ENCODE measurements at regions not wholly inside any gene's neighbourhood (a gene's known extent, or its start where the extent isn't known, plus 50 kb on each side); places are given as distances from the start of the nearest gene placed in this dataset.

DNA sequence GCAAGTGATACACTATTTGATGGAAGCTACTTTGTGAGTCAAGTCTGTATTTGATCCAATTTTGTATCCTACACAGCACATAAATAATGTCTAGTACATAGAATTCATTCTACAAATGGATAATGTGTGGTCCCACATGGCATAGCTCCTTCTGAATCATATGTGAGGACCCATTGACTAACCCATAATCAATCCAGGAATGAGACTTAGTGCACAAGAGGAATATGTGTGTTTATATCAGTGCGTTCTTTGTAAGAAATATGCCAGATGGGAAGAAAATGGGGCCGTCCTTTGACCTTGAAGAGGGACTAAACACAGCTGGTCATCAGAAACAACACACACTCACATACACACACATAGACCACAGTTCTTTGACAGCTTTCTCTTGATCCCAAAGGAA, 282.7 kb upstream of the SEMA6D start:
- TF ChIP-seq, protein P1, sequence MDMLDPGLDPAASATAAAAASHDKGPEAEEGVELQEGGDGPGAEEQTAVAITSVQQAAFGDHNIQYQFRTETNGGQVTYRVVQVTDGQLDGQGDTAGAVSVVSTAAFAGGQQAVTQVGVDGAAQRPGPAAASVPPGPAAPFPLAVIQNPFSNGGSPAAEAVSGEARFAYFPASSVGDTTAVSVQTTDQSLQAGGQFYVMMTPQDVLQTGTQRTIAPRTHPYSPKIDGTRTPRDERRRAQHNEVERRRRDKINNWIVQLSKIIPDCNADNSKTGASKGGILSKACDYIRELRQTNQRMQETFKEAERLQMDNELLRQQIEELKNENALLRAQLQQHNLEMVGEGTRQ (IDR thresholded peaks at IDR 0.05; ENCODE audit: low read depth, low read length): no peak
- TF ChIP-seq MAZ (IDR thresholded peaks at IDR 0.05; ENCODE audit: borderline replicate concordance, low read depth, low read length): no peak
- TF ChIP-seq BHLHE40 (IDR thresholded peaks at IDR 0.05; ENCODE audit: low read depth, low read length): no peak
- no peak for TF ChIP-seq CEBPB (IDR thresholded peaks at IDR 0.05; ENCODE audit: low read depth, low read length)
- TF ChIP-seq, protein P2, sequence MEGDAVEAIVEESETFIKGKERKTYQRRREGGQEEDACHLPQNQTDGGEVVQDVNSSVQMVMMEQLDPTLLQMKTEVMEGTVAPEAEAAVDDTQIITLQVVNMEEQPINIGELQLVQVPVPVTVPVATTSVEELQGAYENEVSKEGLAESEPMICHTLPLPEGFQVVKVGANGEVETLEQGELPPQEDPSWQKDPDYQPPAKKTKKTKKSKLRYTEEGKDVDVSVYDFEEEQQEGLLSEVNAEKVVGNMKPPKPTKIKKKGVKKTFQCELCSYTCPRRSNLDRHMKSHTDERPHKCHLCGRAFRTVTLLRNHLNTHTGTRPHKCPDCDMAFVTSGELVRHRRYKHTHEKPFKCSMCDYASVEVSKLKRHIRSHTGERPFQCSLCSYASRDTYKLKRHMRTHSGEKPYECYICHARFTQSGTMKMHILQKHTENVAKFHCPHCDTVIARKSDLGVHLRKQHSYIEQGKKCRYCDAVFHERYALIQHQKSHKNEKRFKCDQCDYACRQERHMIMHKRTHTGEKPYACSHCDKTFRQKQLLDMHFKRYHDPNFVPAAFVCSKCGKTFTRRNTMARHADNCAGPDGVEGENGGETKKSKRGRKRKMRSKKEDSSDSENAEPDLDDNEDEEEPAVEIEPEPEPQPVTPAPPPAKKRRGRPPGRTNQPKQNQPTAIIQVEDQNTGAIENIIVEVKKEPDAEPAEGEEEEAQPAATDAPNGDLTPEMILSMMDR (conservative IDR thresholded peaks at IDR 0.05; ENCODE audit: low read depth, low read length): no peak
- TF ChIP-seq POLR2A (IDR thresholded peaks at IDR 0.05; ENCODE audit: low read depth, low read length): no peak
- no peak for TF ChIP-seq RAD21 (IDR thresholded peaks at IDR 0.05; ENCODE audit: low read length)
- Histone ChIP-seq H2AK5ac (ENCODE audit: low read depth, low read length) (no peak overlapping the region), H3K27me3 (ENCODE audit: control insufficient read depth, insufficient read depth, low read length) (no peaks in the 10 kb centered on the region), H3K79me1 (ENCODE audit: low read depth in 1 of 2, low read length in 2 of 2) (peaks cover 0 to 3% of the 10 kb centered on the region in 2 experiments; a peak in 1 of 4 replicates), H2BK120ac (ENCODE audit: low read depth, low read length) (peak overlapping the region; percentile 84), H3K23ac (ENCODE audit: low read depth, low read length) (no peak overlapping the region), H2BK20ac (ENCODE audit: low read depth, low read length) (peak overlapping the region; percentile 98; the same call in 1 of the 2 replicates), H3K4me2 (ENCODE audit: low read depth, low read length) (no peak overlapping the region), H3K9ac (ENCODE audit: low read depth, low read length) (no peak overlapping the region), H3K9me3 (ENCODE audit: control insufficient read depth, insufficient read depth, low read length) (no peaks in the 10 kb centered on the region), H2BK5ac (ENCODE audit: low read depth, low read length, poor library complexity, severe bottlenecking) (peak overlapping the region; percentile 66), H3K18ac (ENCODE audit: low read depth, low read length) (peak overlapping the region; percentile 99; the same call in 1 of the 2 replicates), H3K4ac (ENCODE audit: low read depth, low read length) (peak overlapping the region; percentile 89; the same call in 1 of the 2 replicates), H3K14ac (replicated peaks; ENCODE audit: low read depth, low read length) (peak overlapping the region; percentile 60; the same call in 1 of the 2 replicates), H4K8ac (ENCODE audit: low read depth in 2 of 2, low read length in 2 of 2) (peak overlapping the region; percentile 15 to 73; a peak in 2 of 4 replicates), H3K4me1 (ENCODE audit: control insufficient read depth, insufficient read depth, low read length) (peaks cover 18% of the 10 kb centered on the region), H3K36me3 (ENCODE audit: control insufficient read depth, insufficient read depth, low read length) (no peaks in the 10 kb centered on the region), H2AFZ (replicated peaks; ENCODE audit: low read length, poor library complexity) (no peak overlapping the region), H3K56ac (ENCODE audit: extremely low read depth, insufficient read depth, low read length) (0 out of 2 replicates have a peak overlapping the region, but pooled peaks have one; percentile 33), H4K91ac (ENCODE audit: insufficient read depth, low read depth, low read length) (peak overlapping the region; percentile 34), H3K9me1 (ENCODE audit: insufficient read depth, low read length) (peaks cover 3% of the 10 kb centered on the region; the same call in 1 of the 2 replicates), H2AK9ac (replicated peaks; ENCODE audit: low read depth, low read length, poor library complexity) (no peak overlapping the region), H3K27ac (ENCODE audit: insufficient read depth, low read length) (no peak overlapping the region; the same call in 1 of the 2 replicates), H4K5ac (ENCODE audit: low read depth, low read length) (peak overlapping the region; percentile 31; the same call in 1 of the 2 replicates), H2BK15ac (ENCODE audit: low read depth, low read length) (peak overlapping the region; percentile 97; the same call in 2 of the 3 replicates), H4K20me1 (ENCODE audit: insufficient read depth, low read length) (no peaks in the 10 kb centered on the region), H3K4me3 (ENCODE audit: insufficient read depth, low read depth, low read length) (no peak overlapping the region)
- peak; percentile 9 for ATAC-seq (ENCODE audit: low read depth)
- dilution Hi-C loops (cut with HindIII; ENCODE audit: low sequenced_read_pairs, unreplicated experiment): no loop called here
- POLR2A ChIA-PET (ENCODE audit: unreplicated experiment): no interaction called here
- in situ Hi-C loops (cut with MboI; ENCODE audit: low sequenced_read_pairs): no loop called here
- DNase-seq: peak; percentile 76
- intact Hi-C loops (cut with micrococcal nuclease): loop anchor here (5.0 kb wide), 2 partner anchors 102 to 142 kb away; no protein-coding TSS in a partner anchor
- WGBS, 2 experiments (ENCODE audit: extremely low coverage in 2 of 2, insufficient read length in 1 of 2): no CpG with 5 or more reads among the region's 2 CpGs
- BruUV-seq (replicated peaks): no TSS peak
- CTCF ChIA-PET: interaction anchor here (0.7 kb wide), 1 partner anchor 383 kb away, joined by 3 read pairs; no protein-coding TSS in a partner anchor

All from IMR-90 (cell line).